ENCODE measurements at regions not wholly inside any gene's neighbourhood (a gene's known extent, or its start where the extent isn't known, plus 50 kb on each side); places are given as distances from the start of the nearest gene placed in this dataset.

DNA sequence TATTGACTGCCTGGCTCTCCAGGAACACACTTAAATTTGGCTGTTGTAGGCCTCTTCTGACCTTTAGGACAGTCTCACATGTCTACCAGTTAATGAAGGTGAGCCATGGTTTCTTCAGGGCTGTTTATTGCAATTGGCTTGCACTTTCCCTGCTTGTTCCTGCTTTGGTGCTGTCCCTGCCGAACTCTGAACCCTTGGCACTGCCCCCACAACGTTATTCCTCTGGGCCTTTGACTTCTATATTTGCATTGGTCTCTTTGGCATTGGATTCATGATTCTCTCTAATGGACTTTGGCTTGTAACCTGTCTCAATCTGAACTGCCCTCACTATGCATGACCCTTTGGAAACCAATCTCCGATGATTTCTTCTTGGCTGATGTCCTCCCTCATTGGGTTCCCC is 299.4 kb downstream of the UTP18 start:
- DNase-seq (ENCODE audit: low read depth): no peak
- Histone ChIP-seq H3K9me3 (ENCODE audit: control insufficient read depth, low read length) (no peaks in the 10 kb centered on the region), H3K4me1 (ENCODE audit: control insufficient read depth, insufficient read depth, low read length) (no peaks in the 10 kb centered on the region), H3K9ac (ENCODE audit: low read length) (no peak overlapping the region), H3K4me3 (ENCODE audit: low read length) (no peak overlapping the region), H3K36me3 (ENCODE audit: control insufficient read depth, insufficient read depth, low read length, severe bottlenecking) (no peaks in the 10 kb centered on the region), H3K27me3 (replicated peaks; ENCODE audit: control insufficient read depth, insufficient read depth, low read length) (peaks cover 2% of the 10 kb centered on the region)

DNA sequence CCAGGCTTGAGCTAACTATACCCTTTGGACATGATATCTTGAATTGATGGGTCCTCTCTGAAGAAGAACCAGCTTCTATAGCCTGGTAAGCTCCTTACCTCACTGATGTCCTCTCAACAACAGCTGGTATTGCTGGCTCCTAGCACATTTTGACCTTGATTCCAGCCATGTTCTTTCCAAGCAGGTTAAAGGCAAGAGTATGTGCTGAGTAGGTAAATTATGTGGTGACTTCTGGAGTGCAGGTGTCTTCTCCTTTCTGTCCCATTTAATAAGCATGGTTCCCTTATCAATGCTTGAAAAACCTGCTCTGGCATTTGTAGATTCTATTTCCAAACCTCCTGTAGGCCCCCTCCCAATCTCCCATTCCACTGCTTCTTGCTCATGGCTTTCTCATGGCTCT is 300.1 kb downstream of the UTP18 start:
- peaks cover 2% of the 10 kb centered on the region for H3K27me3 ChIP-seq (replicated peaks; ENCODE audit: control insufficient read depth, insufficient read depth, low read length)
- H3K4me3 ChIP-seq (ENCODE audit: low read length): no peak overlapping the region
- no peaks in the 10 kb centered on the region for H3K9me3 ChIP-seq (ENCODE audit: control insufficient read depth, low read length)
- H3K4me1 ChIP-seq (ENCODE audit: control insufficient read depth, insufficient read depth, low read length): no peaks in the 10 kb centered on the region
- no peak for DNase-seq (ENCODE audit: low read depth)
- H3K9ac ChIP-seq (ENCODE audit: low read length): no peak overlapping the region
- H3K36me3 ChIP-seq (ENCODE audit: control insufficient read depth, insufficient read depth, low read length, severe bottlenecking): no peaks in the 10 kb centered on the region

GRCh38 chr17:51563961-51564360 is 303.6 kb downstream of the UTP18 start:
- H3K4me1 ChIP-seq (ENCODE audit: control insufficient read depth, insufficient read depth, low read length): no peaks in the 10 kb centered on the region
- no peaks in the 10 kb centered on the region for H3K36me3 ChIP-seq (ENCODE audit: control insufficient read depth, insufficient read depth, low read length, severe bottlenecking)
- no peak for DNase-seq (ENCODE audit: low read depth)
- H3K9ac ChIP-seq (ENCODE audit: low read length): no peak overlapping the region
- H3K27me3 ChIP-seq (replicated peaks; ENCODE audit: control insufficient read depth, insufficient read depth, low read length): no peaks in the 10 kb centered on the region
- no peaks in the 10 kb centered on the region for H3K9me3 ChIP-seq (ENCODE audit: control insufficient read depth, low read length)
- H3K4me3 ChIP-seq (ENCODE audit: low read length): no peak overlapping the region

GRCh38 chr17:51572115-51572514 is 311.8 kb downstream of the UTP18 start:
- no peaks in the 10 kb centered on the region for H3K36me3 ChIP-seq (ENCODE audit: control insufficient read depth, insufficient read depth, low read length, severe bottlenecking)
- no peaks in the 10 kb centered on the region for H3K9me3 ChIP-seq (ENCODE audit: control insufficient read depth, low read length)
- no peak overlapping the region for H3K4me3 ChIP-seq (ENCODE audit: low read length)
- no peaks in the 10 kb centered on the region for H3K27me3 ChIP-seq (replicated peaks; ENCODE audit: control insufficient read depth, insufficient read depth, low read length)
- no peaks in the 10 kb centered on the region for H3K4me1 ChIP-seq (ENCODE audit: control insufficient read depth, insufficient read depth, low read length)
- H3K9ac ChIP-seq (ENCODE audit: low read length): no peak overlapping the region
- no peak for DNase-seq (ENCODE audit: low read depth)
